Fibroblast of pulmonary artery (primary cell): ENCODE measurements at regions not wholly inside any gene's neighbourhood (a gene's known extent, or its start where the extent isn't known, plus 50 kb on each side); places are given as distances from the start of the nearest gene placed in this dataset.

Experiments
- DNase-seq: peaks from one replicate; pipeline ENCODE4 v3.0.0-alpha.2; 2010; ENCODE audit warnings: low read depth
- H3K4me3 ChIP-seq: replicated peaks from 2 replicates; pipeline ENCODE4 v1.5.1; 2011; ENCODE audit warnings: low read depth, mild to moderate bottlenecking, control low read depth, low read length, moderate library complexity
- TF ChIP-seq, protein P1 (sequence below): IDR thresholded peaks from 2 replicates; pipeline ENCODE4 v1.5.1; 2011; ENCODE audit warnings: mild to moderate bottlenecking, control low read depth, low read length, inconsistent platforms; ENCODE audit errors: missing control alignments

DNA sequence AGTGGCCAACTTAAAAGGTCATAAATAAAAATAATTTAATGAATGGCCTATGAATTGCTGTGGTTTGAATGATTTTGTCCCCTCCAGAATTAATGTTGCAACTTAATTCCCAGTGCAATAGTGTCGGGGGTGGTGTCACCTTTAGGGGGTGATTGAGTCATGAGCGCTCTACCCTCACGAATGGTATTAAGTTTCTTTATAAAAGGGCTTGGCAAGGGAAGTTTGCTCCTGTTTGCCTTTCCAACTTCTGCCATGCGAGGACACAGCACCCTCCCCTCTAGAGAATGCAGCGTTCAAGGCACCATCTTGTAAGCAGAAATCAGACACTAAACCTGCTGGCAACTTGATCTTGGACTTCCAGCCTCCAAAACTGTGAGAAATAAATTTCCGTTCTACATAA, 253.3 kb downstream of the ATXN7L3B start:
- H3K4me3 ChIP-seq, result no peak overlapping the region
- TF ChIP-seq, protein P1, sequence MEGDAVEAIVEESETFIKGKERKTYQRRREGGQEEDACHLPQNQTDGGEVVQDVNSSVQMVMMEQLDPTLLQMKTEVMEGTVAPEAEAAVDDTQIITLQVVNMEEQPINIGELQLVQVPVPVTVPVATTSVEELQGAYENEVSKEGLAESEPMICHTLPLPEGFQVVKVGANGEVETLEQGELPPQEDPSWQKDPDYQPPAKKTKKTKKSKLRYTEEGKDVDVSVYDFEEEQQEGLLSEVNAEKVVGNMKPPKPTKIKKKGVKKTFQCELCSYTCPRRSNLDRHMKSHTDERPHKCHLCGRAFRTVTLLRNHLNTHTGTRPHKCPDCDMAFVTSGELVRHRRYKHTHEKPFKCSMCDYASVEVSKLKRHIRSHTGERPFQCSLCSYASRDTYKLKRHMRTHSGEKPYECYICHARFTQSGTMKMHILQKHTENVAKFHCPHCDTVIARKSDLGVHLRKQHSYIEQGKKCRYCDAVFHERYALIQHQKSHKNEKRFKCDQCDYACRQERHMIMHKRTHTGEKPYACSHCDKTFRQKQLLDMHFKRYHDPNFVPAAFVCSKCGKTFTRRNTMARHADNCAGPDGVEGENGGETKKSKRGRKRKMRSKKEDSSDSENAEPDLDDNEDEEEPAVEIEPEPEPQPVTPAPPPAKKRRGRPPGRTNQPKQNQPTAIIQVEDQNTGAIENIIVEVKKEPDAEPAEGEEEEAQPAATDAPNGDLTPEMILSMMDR, result no peak
- no peak for DNase-seq

DNA sequence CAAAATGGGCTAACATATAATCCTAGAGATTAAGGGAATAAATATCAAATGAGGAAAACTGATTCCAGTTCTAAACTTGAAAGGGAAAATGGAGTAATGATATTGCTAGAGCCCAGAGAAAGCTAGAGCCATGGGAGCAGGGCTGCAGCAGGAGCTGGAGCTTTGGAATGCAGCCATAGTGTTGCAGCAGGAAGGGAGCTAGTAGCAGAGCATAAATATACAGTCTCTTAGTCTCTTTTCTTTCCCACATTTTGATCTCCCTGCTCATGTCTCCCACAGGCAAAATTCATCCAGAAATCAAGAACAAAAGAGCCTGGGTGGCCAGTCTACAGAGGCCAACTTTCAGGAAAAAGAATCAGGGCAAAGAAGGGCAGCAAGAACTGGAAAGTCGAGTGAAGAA, 253.7 kb downstream of the ATXN7L3B start:
- H3K4me3 ChIP-seq, result no peak overlapping the region
- TF ChIP-seq, protein P1, result no peak
- DNase-seq, result no peak

DNA sequence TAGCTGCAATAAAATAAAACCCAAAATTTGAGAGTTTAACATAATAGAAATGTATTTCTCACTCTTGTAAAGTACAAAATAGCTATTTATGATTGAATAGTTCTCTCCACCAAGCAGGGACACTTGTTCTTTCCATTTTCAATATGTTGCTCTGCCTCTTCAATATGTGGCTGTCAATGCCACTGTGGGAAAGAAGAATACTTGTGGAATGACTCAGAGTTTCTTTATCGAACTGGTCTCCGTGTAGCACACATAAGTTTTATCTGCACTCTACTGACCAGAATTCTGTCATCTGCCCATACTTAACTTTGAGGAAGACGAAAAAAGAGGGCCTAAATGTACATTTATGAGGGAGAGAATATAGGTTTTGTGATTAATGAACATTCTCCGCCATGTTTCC, 256.9 kb downstream of the ATXN7L3B start:
- DNase-seq, result no peak
- TF ChIP-seq, protein P1, result no peak
- no peak overlapping the region for H3K4me3 ChIP-seq

DNA sequence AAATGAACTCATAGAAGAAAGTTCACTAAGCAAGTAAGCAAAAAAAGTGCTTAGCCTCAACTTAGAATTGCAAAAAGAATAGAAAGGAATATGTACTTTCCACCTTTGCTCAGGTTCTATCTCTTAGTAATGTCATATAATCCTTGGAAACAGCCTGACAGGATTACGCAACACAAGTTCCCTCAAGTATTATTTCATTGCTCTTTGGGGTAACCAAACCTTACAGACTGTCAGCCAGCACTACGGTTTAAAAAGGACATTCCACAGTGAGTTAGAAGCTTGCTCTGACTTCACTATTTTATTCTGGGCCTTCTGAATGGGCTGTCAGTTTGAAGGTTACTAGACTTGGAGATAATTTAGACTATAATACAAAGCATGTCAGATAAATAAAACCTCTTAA, 264.0 kb downstream of the ATXN7L3B start:
- H3K4me3 ChIP-seq, result no peak overlapping the region
- DNase-seq, result no peak
- TF ChIP-seq, protein P1, result no peak

DNA sequence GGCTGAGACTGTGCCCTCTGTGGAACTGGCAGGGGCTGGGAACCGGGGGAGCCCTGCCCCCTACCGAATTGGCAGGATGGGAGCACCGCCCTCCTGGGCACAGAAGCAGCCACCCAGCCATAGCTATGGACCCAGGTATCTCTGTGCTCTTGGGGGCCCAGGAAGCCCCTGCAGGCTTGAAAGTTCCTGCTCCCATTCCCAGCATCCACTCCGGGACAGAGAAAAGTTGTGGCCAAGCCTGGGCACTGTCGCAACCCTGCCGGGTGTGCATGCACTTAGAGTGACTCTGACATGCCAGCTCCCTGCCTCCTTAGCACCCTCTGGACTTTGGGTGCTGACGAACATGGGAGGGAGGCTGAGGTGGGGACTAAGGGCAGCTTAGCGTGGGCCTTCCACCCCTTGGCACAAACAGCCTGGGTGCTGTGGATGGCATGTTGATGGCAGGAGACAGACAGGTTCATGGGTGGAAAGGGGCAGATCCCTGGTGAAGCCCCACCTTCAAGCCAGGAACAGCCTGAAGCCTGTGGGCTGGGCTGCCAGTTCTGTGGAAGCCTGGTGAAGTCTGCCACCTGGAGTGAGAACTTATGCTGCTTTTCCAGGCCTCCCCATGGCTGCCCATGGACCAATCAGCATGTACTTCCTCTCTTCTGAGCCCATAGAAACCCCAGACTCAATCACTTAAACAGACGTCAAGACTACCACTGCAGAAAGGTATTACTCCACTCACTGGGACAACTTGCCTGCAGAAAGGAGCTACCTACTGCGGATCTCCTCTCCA, 279.0 kb downstream of the ATXN7L3B start:
- DNase-seq, result no peak
- no peak overlapping the region for H3K4me3 ChIP-seq
- TF ChIP-seq, protein P1, result no peak

DNA sequence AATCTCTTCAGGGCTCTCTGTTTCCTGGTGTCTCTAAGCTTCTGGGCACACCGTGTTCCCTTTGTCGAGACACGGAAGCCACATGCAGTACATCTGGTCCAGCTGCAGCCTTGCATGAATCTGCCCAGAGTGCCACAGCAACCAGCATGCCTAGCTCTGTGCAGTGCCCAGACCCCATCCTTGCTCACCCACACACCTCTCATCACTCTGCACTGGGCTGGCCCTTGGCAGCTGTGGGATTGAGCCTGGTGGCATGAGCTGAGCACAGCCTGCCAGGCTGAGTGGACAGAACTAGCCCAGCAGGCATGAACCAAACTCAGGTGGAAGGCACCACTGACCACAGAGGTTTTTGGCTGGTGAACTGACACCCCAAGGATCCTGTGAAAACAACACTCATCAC, 279.9 kb downstream of the ATXN7L3B start:
- TF ChIP-seq, protein P1, result no peak
- no peak overlapping the region for H3K4me3 ChIP-seq
- DNase-seq, result no peak

DNA sequence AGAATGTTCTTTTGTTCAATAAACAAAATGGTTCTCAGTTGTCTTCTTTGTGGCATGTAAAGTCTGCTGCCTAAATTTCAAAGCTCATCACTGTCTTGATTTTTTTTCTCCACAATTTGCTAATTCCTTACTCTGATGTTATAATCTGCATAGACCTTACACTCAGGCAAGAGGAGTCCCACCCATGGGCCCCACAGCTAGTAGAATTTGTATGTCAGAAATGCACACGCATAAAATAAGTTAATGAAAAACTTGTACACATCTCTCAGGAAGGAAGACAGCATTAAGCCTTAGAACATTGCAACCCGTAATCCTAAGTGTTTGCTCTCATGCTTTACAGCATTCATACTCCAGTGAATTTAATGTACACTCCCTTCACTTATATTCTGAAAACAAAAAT, 280.8 kb downstream of the ATXN7L3B start:
- TF ChIP-seq, protein P1, result no peak
- H3K4me3 ChIP-seq, result no peak overlapping the region
- no peak for DNase-seq
